TTC549 (cell line): ENCODE measurements at regions not wholly inside any gene's neighbourhood (a gene's known extent, or its start where the extent isn't known, plus 50 kb on each side); places are given as distances from the start of the nearest gene placed in this dataset.
"Not testable (repeated sequence)": the region's sequence is repeated elsewhere in the genome, so short reads cannot be mapped to it uniquely, and the experiment has no call there.

Experiments used
- FAIRE-seq: peaks from 2 replicates; lab custom pipeline; 2012; peaks lifted over from hg19 to GRCh38; lab: Jason Lieb, UNC

GRCh38 chr6:14294270-14294951, 176.8 kb downstream of the CD83 start:
- FAIRE-seq: no peak

GRCh38 chr6:14296698-14297097, 179.1 kb downstream of the CD83 start:
- not testable (repeated sequence) for FAIRE-seq

GRCh38 chr6:14297118-14297517, 179.5 kb downstream of the CD83 start:
- not testable (repeated sequence) for FAIRE-seq

- not testable (repeated sequence) for FAIRE-seq
These were observed 182.6 kb downstream of the CD83 start for GRCh38 chr6:14300189-14300588.

GRCh38 chr6:14300721-14301120, 183.1 kb downstream of the CD83 start:
- not testable (repeated sequence) for FAIRE-seq

- not testable (repeated sequence) for FAIRE-seq
These were observed 183.9 kb downstream of the CD83 start for GRCh38 chr6:14301477-14301876.

- no peak for FAIRE-seq
These were observed 187.6 kb downstream of the CD83 start for GRCh38 chr6:14305131-14305530.

GRCh38 chr6:14305624-14306023, 188.1 kb downstream of the CD83 start:
- FAIRE-seq: no peak

- no peak for FAIRE-seq
These were observed 188.8 kb downstream of the CD83 start for GRCh38 chr6:14306151-14306906.

GRCh38 chr6:14309516-14309915, 191.9 kb downstream of the CD83 start:
- FAIRE-seq: no peak

GRCh38 chr6:14309951-14310445, 192.4 kb downstream of the CD83 start:
- no peak for FAIRE-seq

- FAIRE-seq: no peak
These were observed 193.4 kb downstream of the CD83 start for GRCh38 chr6:14310960-14311359.

- no peak for FAIRE-seq
These were observed 195.0 kb downstream of the CD83 start for GRCh38 chr6:14312587-14312986.

- no peak for FAIRE-seq
These were observed 195.7 kb downstream of the CD83 start for GRCh38 chr6:14313248-14313647.

- FAIRE-seq: no peak
These were observed 197.8 kb downstream of the CD83 start for GRCh38 chr6:14315353-14315752.

- FAIRE-seq: no peak
These were observed 199.2 kb downstream of the CD83 start for GRCh38 chr6:14316651-14317386.

GRCh38 chr6:14317387-14317970, 199.9 kb downstream of the CD83 start:
- no peak for FAIRE-seq

- no peak for FAIRE-seq
These were observed 202.8 kb downstream of the CD83 start for GRCh38 chr6:14320332-14320731.

GRCh38 chr6:14321992-14322772, 204.6 kb downstream of the CD83 start:
- no peak for FAIRE-seq

GRCh38 chr6:14322841-14323240, 205.3 kb downstream of the CD83 start:
- FAIRE-seq: no peak

- FAIRE-seq: no peak
These were observed 209.2 kb downstream of the CD83 start for GRCh38 chr6:14326774-14327173.

- no peak for FAIRE-seq
These were observed 210.6 kb downstream of the CD83 start for GRCh38 chr6:14328163-14328562.
